GM21367 (cell line): ENCODE measurements at regions not wholly inside any gene's neighbourhood (a gene's known extent, or its start where the extent isn't known, plus 50 kb on each side); places are given as distances from the start of the nearest gene placed in this dataset.

Source experiments
- ATAC-seq: cut with Tn5 transposase; IDR thresholded peaks from one replicate; pipeline ENCODE4 v1.9.1; 2021; ENCODE audit not compliant: unreplicated experiment

GRCh38 chr17:79476074-79476652, 134.7 kb downstream of the RBFOX3 start:
- ATAC-seq = no peak

- no peak for ATAC-seq
Observed at GRCh38 chr17:79473876-79474440, 136.9 kb downstream of the RBFOX3 start.

DNA sequence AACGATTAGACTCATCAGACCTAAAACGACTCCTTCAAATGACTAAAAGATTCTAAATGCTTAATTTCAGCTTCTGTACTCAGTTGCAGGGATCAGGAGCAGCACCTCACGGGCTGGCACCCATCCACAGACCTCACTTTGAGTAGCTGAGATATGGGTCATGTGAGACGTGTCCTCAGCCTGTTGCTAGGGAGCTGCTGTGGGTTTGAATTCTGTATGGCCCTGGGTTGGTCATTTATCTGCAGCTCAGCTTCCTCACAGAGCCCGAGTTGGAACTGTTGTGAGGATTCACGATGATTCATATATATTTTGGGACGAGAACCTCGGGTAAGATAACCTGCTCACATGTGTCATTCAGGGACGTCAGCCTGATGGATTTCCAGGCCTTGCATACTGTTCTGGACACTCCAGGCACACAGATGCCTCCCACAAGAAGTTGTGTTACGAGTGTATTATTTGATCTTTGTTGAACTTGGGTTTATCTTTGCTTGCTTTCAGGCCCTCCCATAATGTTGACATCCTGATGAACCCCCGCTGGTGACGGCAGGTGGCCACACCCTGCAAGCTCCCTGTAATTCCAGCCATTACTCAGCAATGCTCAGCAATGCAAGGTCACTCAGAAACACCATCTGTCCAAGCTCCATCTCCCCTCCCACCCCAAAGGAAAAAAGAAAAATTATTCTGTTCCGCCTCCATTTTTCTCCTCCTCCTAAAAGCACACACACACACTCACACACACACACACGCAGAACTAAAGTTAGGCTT, 137.6 kb downstream of the RBFOX3 start:
- no peak for ATAC-seq

GRCh38 chr17:79470754-79471153, 140.1 kb downstream of the RBFOX3 start:
- no peak for ATAC-seq

GRCh38 chr17:79469646-79470045, 141.2 kb downstream of the RBFOX3 start:
- no peak for ATAC-seq

- no peak for ATAC-seq
Observed at GRCh38 chr17:79468183-79468944, 142.5 kb downstream of the RBFOX3 start.

DNA sequence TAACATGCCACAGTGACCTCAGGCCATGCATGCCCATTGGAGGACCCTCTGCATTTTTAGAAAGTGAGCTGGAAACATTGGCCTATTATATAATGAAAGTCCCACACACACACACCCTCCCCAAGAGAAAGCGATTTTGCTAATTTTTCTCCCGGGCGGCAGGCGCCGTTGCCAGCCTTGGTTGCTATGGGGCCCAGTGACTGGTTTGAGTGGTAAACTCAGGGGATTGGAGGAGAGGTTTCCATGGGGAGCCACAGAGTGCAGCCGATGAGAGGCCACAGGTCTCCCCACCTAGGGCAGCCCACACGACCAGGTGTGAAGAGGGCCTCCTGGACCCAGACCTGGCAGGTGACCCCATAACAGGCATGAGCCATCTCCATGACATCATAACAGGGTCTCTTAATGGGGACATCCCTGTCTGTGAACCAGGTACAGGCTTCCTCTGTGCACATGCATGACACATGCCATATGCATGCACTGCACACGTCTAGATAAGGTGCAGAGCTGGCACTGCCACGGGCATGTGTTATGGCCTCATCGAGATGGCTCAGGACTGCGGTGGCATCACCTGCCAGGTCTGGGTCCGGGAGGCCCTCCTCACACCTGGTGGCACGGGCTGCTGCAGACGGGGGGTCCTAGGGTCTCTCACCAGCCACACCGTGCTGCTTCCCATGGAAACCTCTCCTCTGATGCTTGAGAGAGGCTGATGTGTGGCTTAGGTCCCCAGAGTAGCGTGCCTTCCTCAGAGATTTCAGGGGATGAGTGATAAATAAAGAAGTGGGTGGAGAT, 144.1 kb downstream of the RBFOX3 start:
- ATAC-seq = no peak

DNA sequence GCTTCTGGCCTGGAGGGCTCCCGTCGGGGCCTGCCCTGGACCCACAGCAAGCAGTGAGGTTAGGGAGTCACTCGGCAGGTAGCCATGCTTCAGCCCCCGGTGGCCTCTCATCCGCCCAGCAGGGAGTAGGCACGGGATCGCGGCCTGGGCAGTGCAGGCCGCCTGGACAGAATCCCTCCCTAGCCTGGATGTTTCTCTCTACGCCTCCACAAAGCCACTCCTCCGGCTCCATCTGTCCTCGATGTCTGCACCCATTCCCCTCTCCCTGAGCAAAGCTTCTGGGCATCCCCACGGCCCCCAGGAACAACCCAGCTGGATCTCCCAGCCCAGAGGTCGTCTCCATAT, 145.2 kb downstream of the RBFOX3 start:
- ATAC-seq = no peak

- ATAC-seq = no peak
Observed at GRCh38 chr17:79465011-79465680, 145.7 kb downstream of the RBFOX3 start.

GRCh38 chr17:79464318-79465010, 146.4 kb downstream of the RBFOX3 start:
- no peak for ATAC-seq

DNA sequence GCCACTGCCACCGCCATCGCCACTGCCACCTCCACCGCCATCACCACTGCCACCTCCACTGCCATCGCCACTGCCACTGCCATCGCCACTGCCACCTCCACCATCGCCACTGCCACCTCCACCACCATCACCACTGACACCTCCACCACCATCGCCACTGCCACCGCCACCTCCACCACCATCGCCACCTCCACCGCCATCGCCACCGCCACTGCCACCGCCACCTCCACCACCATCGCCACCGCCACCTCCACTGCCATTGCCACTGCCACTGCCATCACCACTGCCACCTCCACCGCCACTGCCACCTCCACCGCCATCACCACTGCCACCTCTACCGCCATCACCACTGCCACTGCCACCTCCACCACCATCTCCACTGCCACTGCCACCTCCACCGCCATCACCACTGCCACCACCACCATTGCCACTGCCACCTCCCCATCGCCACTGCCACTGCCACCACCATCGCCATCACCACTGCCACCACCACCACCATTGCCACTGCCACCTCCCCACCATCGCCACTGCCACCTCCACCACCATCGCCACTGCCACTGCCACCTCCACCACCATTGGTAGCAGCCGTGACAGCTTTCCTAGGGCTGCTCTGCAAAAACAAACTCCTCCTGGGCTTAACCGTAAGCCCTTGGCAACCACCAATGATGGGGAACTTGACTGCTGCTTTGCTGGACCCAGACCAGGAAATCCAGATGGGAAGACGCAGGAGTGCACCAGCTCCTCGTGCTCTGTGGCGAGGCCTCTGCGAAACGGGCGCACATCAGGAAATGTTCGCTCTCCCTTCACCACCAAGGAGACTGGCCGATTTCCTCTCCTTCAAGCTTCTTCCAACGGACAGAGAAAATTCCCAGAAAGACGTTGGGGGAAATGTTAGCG, 147.2 kb downstream of the RBFOX3 start:
- ATAC-seq = no peak

DNA sequence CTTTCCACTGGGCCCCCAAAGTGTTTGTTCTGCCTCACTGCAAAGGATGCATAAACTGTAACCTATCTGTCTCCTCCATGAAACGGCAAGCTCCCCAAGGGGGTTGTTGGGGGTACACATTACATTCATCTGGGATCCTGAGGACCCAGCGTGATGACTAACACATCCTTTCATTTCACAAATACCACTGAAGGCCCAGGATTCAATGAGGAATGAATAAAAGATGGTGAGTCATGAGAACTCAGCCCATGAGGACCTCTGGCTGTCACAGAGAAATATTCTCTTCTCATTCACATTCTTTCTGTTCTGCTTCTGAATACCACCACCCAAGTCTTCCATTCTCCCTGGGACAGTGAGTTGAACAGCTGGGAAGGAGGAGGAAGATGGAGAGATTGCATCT, 149.8 kb downstream of the RBFOX3 start:
- no peak for ATAC-seq

GRCh38 chr17:79459846-79460245, 151.0 kb downstream of the RBFOX3 start:
- ATAC-seq = no peak

GRCh38 chr17:79459003-79459655, 151.7 kb downstream of the RBFOX3 start:
- no peak for ATAC-seq

DNA sequence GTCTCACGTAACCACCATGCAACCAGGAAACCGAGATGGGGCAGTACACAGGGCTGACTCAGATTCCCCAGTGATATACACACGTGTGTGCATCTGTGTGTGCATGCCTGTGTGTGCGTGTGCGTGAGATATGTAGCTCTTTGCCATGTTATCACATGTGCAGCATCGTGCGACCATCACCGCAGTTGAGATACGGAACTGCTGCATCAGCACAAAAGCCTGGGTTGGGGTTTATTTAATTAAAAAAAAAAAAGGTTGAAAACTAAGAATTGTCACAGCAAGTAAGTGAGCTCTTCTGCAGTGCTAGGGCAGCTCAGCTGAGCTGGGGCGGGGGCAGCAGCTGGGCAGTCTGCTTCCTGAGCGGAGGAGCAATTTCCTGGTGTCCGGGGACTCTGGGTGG, 152.5 kb downstream of the RBFOX3 start:
- no peak for ATAC-seq

DNA sequence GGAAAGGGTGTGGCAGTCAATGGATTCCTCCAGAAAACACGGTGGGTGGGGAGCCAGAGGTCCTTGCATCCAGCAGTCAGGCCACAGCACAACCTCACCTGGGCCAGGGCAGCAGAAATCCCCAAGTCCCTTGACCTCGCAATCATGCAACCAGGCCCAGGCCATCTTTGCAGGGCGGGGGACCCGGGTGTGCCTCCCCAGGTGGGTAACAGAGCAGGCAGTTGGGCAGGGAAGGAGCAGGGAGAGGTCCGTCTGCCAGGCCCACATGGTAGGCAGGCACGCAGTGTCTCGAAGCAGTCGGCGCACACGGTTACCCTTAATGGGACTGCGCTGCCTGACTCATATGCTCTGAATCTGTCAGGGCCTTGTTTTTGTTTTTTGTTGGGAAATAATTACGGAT, 153.0 kb downstream of the RBFOX3 start:
- no peak for ATAC-seq

GRCh38 chr17:79457376-79457775, 153.5 kb downstream of the RBFOX3 start:
- ATAC-seq = no peak

DNA sequence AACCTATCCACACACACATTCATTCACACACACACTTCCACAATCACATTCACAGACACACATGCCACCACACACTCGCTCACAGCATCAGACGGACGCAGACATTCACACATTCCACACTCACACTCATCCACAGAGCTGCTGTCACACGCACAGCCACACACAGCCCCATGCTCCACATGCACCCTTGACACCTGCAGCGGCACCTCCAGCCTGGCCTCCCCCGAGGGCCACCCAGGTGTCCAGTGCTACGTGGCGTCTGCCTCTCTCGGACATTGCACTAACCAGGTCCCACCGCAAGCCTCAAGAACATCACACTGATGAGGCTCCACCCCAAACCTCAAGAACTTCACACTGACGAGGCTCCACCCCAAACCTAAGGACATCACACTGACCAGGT, 155.2 kb downstream of the RBFOX3 start:
- ATAC-seq = no peak
